ENCODE measurements at regions not wholly inside any gene's neighbourhood (a gene's known extent, or its start where the extent isn't known, plus 50 kb on each side); places are given as distances from the start of the nearest gene placed in this dataset.

DNA sequence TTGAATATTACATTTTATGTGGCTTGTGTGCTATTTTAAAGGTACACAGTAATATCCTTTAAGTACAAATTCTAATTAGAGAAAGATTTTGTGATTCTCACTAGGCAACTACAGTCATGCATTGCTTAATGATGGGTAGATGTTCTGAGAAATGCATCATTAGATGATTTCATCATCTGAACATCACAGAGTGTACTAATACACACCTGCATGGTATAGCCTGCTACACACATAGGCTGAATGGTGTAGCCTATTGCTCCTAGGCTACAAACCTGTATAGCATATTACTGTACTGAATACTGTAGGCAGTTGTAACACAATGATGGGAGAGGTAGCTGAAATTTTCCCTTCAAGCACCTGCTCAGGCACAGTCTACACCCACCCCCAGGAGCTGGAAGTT is 217.4 kb upstream of the EOMES start:
- DNase-seq (ENCODE audit: low spot score), result no peak

DNA sequence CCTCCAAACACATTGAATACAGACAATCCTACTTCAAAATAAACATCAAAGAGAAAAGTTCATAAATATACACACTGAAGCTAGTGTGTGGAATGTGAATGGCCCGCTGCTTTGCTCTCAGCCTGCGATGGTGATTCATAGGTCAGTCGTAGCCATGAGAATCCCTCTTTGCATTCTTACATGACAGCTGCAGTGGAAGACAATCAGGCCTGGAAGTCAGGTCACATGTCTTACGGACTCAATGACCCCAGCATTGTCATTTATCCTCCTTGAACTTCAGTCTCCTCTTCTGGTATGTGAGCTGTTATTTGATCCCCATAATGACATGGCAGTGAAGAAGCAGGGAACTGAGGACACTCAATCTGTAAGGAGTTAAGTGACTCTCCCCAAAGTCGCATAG is 217.8 kb upstream of the EOMES start:
- DNase-seq (ENCODE audit: low spot score), result no peak

DNA sequence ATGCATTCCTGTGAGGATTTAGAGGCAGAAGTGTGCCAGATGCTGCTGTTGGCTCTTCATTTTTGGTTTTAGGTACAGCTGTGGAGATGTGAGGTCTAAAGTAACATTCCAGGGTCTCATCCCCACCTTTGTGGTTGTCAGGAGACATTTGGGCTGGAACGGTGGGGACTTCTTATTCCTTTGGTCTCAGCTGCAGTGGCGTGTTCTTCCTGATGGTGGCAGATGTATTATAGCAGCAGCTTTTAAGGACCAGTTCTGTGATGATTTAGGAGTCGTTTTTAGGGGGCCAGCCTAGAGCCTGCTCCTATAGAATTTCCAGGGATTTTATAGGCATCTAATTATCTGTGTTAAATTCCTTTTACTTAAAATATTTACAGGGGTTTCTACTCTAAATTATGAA is 221.0 kb upstream of the EOMES start:
- no peak for DNase-seq (ENCODE audit: low spot score)

DNA sequence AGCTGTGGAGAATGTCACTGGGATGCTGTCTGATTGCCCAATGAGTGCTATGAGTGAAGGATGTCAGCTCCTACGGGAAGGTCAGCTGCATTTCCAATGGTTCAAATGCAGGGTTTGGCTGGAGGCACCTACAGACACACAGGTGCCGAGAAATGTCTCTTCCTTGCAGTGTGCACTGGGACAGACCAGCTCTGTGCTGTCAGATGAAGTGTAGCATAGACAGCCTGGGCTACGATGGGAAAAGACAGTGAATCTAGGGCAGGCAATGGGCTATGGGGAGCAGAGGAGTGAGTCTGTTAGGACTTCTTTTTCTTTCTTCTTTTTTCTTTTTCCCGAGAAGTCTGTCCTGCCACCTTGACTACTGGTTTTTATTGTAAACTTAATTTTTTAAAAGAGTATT is 223.1 kb upstream of the EOMES start:
- DNase-seq (ENCODE audit: low spot score), result no peak

DNA sequence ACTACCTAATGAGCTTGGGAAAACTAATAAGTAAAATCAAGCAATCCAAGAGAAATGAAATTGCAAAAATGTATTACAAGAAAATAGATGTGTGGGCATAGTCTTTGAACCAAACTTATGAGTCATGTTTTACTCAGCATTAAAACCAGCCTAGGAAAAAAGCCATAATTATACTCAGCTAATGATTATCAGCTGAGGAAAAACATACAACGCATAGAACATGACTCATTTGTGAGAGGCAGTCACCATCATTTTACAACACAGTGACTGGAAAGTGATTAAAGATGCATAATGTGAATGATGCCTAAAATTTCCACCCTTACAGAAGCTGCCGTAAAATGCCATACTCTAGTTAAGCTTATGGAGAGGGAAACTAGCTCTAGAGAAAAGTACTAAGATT is 238.0 kb upstream of the EOMES start:
- peak; percentile 11 for DNase-seq (ENCODE audit: low spot score)

DNA sequence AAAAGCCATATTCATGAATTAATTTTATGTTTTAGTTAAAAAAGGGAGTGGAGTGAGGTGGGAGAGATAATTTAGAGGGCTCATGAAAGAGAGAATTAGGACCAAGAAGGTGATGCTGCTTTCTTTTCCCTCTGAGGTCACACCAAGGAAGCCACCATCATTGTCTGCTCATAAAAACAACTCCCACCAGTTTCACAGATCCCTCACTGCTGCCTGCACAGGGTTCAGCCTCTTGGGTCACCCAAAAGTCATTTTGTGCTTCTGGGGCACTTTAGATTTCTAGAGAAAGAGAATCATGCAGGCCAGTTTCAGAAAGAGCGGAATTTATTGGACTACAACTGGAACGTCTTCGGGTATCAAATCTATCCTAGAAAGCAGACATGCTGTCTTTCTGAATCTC is 241.4 kb upstream of the EOMES start:
- no peak for DNase-seq (ENCODE audit: low spot score)

DNA sequence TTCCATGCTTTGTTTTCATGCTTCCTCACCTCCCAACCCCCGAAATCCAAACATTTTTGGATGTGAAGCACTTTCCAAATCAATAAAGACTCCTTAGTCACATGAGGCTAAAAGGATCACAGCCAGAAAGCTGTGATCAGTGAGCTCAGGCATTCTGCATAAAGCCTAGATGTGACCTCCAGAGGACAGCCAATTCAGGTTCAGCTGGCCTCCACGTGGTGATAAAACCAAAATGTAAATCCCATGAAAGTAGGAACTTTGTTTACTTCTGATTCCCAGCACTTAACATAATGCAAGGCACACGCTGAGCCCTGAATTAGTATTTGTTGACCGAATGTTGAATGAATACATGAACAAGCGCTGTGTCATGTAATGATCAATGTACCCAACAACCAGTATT is 249.5 kb upstream of the EOMES start:
- DNase-seq (ENCODE audit: low spot score), result no peak

DNA sequence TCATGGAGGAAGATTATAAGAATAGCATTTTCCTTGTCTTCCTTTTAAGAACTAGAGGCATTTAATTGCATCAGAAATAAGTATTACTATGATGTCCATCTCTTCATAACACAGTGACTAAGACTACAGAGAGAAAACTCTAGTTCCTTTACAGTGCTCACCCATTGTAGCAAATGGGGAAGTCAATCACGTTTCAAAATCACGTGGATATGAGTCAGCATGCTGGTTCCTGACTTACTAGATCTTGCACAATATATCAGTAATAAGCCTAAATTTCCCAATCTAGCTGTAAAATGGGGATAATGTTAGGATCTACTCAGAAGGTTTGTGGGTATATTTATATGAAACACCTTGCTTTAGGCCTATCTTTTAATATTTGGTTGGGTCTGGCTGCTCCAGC is 254.8 kb upstream of the EOMES start:
- no peak for DNase-seq (ENCODE audit: low spot score)

DNA sequence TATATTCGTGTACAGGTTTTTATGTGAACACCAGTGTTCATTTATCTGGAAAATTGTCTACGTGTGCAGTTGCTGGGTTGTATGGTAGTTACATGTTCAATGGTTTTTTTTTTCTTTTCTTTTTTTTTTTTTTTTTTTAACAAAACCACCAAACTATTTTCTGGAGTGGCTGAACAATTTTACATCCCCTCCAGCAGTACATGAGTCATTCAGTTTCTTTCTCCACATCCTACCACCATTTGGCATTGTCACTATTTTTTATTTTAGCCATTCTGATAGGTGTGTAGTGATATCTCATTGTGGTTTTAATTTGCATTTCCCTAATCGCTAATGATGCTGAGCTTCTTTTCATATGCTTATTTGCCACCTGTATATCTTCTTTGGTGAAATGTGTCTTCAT is 256.3 kb upstream of the EOMES start:
- no peak for DNase-seq (ENCODE audit: low spot score)

DNA sequence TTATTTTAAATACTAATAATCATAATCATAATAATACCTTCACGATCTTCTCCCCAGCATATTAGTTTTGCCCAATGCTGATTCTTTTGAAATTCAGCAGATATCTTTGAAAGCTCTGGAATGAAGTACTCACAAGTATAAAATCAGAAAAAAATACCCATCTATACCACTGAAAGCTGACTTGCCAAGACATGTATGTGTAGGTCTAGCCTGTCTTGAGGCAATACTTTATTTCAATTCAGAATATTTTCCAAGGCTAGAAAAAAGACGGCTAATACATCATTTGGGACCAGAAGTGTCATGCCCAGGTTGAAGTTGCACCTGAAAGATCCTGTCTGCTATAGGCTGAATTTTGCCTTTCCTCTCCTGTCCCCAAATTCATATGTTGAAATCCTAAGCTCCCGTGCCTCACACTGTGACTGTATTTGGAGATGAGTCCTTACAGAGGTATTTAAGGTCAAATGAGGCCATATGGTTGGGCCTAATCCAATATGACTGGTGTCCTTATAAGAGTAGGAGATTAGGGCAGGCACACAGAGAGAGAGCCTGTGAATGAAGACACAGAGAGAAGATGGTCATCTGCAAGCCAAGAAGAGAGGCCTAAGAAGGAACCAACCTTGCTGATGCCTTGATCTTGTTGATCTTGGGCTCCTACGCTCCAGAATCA is 255.9 kb upstream of the CMC1 start:
- DNase-seq (ENCODE audit: low spot score), result no peak

DNA sequence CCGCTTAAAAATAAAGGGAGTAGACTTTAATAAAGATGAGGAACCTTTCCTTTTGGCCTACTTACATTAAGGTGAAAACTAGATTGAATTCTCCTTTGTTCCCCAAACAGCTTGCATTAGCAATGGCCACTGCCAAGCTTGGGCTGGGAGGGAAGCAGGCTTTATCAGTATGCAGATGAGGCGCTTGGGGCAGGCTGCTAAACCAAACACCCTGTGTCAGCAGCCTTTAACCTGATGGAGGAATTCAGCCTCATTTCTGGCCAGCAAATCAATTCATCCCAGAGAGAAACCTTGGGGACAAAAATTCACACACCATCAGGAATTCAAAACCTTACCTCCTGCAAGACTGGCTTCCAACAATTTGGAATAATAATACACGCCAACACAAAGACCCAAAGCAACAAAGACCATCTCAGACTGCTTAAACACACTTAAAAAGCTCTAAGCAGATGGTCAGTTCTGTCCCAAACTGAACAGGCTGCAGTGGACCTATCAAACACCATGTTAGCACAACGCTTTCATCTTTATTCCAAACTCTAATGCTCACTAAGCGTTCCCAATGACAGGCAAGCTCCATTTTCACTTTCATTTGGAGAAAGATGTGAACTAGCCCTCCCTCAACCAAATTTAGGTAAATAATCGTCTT is 255.1 kb upstream of the CMC1 start:
- no peak for DNase-seq (ENCODE audit: low spot score)

DNA sequence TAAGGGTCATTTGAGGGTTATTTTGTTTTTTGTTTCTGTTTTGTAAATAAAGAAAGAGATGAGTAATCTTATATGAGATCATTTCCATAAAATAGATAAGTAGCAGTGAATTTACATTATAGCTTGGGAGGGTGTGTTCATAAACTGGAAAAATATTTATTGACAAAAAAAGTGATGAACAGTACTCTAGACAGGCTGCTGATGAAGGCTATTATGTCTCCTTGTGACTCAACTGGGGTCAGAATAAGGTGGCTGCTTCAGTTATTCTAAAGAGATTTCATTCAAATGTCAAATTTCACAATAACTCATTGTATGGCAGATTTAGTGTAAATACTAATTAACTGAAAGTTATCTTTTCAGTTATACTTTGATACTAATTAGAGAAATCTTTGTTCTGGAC is 251.1 kb upstream of the CMC1 start:
- no peak for DNase-seq (ENCODE audit: low spot score)

DNA sequence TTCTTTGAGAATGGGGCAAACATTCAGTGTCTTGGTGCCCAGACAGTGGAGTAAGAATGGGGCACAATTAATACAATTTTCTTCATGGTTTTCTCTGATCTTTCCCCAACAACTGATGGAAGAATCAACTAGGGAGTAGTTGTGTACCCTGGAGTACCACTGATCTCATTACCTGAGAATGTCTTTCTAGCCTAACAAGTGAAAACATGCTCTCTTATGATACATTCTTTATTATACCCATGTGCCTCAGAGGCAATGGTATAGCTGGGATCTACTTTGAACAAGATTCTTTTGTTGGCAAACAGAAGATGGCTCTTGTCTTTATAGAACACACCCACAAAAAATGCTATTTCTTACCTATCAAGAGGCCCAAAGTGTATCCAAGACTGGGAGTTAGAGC is 250.6 kb upstream of the CMC1 start:
- no peak for DNase-seq (ENCODE audit: low spot score)

DNA sequence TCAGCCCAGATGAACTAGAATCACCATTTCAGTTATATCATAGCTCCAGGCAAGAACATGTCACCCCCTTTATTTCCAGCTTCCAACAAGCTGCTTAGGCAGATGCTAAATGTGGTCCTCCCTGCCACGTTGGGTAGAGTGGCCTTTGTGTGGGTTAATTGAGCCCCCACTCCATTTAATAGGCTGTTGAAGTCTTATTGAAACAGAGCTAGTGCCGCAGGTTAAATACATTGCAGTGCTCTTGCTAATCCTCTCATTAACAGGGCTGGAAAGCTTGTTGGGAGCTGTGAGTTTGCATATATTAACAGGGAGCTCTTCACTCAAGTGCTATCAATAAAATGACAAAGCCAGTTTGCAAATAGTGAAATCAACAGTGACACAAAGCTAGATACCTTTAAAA is 248.4 kb upstream of the CMC1 start:
- no peak for DNase-seq (ENCODE audit: low spot score)

DNA sequence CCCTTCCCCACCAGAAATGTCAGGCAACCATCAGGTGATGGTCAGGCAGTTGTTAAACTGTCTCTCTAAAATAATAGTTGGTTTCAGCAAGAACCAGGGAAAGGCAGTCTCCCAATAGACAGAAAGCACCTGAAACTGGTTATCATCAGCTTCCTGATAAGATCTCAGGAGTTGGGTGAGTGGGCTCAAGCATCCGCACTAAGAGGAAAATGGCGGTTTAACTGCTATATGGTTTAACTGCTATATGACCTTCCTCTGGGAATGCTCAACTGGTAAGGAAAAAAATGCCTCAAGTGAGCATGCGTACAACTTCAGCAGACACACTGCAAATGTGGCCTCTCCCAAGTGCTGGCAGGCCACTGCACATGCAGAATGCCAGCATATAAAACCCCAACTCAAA is 240.8 kb upstream of the CMC1 start:
- DNase-seq (ENCODE audit: low spot score), result no peak

DNA sequence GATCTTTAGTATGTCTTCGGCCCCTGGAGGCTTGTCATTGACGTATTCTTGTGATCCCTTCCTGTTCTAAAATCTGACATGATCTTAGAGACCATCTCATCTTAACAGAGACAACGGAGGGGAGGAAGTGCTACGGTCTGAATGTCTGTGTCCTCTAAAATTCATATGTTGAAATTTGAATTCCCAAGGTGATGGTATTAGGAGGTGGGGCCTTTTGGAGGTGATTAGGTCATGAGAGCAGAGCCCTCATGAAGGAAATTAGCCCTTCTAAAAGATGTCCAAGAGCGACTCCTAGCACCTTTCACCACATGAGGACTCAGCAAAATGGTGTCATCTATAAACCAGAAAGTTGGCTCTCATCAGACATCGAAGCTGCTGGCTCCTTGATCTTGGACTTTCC is 233.2 kb upstream of the CMC1 start:
- no peak for DNase-seq (ENCODE audit: low spot score)

DNA sequence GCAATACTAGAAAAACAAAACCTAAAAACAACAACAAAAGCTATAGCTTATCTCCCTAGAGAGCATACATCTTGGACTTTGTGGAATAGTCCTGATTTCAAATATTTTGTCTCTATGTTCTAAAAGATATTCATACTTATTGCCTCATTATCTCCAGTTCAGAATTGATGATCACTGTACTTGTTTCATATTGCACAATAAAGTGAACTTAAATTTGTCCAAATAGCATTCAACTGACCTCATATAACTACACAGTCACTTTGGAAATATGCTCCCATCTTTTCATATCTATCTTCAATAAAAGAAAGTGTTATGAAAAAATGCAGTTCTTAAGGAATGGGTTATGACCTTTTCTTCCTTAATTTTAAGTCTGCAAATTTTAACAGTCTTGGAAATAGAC is 228.6 kb upstream of the CMC1 start:
- no peak for DNase-seq (ENCODE audit: low spot score)

DNA sequence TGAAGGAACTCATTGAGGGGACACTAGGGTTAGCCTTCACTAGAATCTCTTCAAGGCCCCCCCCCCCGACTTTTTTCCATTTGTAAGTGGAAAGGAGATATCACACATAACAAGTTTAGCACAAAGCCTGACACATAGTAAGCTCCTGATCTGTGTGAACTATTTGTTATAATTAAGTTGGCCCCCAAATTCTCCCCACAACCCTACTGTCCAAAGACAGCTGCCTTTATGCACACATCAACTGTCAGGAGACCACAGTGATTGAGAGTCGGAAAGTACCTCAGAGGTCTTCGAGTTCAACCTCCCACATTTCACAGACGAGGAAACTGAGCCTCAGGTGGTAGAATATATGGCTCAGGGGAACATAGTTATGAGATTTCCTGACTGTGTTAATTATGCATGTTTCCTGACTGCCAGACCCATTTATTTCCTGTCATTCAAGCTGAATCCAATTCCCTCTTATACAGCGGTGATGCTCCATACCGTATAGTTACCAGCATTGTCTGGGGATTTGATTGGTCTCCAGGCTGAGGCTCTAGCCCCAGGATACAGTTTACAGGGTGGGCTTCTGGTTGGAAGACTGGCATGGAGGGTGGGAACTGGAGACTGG is 227.4 kb upstream of the CMC1 start:
- no peak for DNase-seq (ENCODE audit: low spot score)

DNA sequence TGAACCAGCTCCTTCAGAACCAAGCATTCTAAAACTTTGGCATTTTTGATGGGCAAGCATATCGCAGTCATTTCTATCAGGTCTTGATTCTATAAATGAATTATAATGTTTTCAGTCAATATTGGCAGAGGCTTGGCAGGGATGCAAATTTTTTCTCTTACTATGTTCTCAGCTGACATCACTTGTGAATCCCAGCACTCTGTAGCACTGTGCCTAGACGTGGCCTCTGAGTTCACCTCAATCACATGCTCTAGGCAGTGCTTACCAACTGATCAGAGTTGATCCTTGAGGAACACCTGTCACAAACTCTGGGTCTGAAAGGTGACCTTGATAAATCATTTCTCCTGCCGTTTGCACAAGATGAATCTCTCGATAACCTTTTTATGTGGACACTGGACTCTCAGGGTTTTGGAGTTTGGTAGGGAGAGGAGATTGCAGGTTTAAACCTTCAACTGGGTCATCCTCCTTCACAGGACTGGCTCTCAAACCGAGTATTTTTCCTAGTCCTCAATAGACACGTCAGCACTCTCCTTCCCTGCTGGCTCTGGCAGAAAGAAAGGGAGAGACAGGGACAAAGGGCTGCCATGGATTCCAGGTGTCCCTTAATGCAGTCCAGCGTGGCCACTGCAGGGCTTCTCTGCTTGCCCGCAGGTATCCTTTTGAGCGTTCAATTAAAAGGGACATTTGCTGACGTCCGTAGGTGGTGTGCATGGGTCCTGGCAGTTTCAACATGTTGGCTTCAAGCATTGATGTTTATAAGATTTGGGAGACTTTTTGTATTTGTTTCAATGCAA is 222.3 kb upstream of the CMC1 start:
- DNase-seq (ENCODE audit: low spot score), result no peak

DNA sequence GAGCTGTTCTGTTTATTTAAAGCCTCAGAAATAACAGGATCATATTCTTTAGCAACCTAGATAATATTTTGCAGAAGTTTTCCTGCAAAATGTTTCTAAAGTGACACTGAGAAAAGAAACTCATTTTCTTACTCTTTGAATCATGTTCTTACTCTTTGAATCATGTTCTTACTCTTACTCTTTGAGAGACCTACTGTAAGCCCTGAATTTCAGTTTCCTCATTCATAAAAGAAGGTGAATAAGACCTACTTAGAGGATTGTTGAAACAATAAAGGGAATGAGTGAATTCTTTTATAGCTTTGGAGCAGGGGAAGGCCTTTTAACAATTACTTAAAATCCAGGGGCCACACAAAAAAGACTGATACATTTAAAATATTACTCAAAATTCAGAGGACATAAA is 221.7 kb upstream of the CMC1 start:
- no peak for DNase-seq (ENCODE audit: low spot score)

DNA sequence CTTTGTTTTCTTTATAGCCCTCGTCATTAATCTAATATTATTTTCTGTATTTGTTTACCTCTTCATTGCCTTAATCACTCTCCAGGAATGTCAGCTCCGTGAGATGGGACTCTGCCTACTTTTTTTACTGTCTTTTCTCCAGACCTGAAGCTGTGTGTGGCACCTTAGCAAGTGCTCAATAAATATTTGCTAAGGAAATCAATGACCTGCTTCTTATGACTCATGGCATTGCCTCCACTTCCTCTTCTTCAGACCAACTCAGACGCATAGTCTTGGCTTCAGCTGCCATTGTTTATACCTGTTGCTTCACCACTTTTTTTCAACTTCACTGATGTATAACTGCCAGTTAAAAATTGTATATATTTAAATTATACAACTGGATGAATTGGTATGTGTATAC is 218.5 kb upstream of the CMC1 start:
- DNase-seq (ENCODE audit: low spot score), result no peak

DNA sequence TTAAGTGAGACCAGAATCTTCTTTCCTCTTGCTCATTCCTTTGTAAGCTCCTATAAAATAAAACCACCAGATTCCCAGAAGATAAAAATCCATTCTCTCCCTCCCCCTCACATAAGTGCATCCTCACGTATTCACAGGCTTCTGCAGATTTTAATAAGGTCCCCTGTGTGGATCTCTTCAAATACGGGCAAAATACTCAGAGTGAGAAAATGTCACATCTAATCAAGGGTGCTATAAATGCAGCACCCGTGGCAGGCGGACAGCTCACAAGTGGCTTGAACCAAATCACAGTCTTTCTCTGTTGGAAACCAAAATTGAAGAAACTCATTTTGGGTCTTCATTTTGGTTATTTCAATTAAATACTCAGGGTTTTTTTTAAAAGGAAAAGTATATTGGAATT is 212.9 kb upstream of the CMC1 start:
- DNase-seq (ENCODE audit: low spot score), result no peak
